Fibroblast of villous mesenchyme (primary cell): ENCODE measurements at regions not wholly inside any gene's neighbourhood (a gene's known extent, or its start where the extent isn't known, plus 50 kb on each side); places are given as distances from the start of the nearest gene placed in this dataset.
A peak's percentile ranks its signal among the peaks of the same experiment; 100 is the strongest.

ENCODE experiments used
- DNase-seq: peaks from one replicate; pipeline ENCODE4 v3.0.0-alpha.2; 2010; ENCODE audit warnings: low read depth
- H3K4me3 ChIP-seq: 2 replicates; pipeline ENCODE4 v1.5.1; 2011; ENCODE audit warnings: low read depth, mild to moderate bottlenecking, low read length
- TF ChIP-seq, protein P1 (sequence below): IDR thresholded peaks from 2 replicates; pipeline ENCODE4 v1.5.1; 2012; ENCODE audit warnings: low read depth, mild to moderate bottlenecking, low read length; ENCODE audit not compliant: insufficient read depth

DNA sequence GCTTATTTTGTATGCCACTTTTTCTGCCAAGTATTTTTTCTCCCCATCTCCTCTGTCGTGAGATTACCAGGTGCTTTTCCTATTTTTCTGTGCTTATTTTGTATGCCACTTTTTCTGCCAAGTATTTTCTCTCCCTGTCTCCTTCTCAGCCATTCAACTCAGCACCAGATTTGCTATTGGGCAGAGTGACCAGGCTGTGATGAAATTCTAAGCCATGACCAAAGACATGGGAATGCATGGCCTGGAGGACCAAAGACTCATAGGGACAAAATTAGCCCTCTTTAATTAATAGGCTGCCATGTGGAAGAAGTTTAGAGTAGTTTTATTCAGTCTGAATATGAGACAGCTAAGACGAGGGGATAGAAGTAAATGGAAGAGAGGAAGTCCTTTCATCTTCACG, 257.4 kb downstream of the SQOR start:
- DNase-seq: peak; percentile 20
- no peak overlapping the region for H3K4me3 ChIP-seq
- TF ChIP-seq, protein P1, sequence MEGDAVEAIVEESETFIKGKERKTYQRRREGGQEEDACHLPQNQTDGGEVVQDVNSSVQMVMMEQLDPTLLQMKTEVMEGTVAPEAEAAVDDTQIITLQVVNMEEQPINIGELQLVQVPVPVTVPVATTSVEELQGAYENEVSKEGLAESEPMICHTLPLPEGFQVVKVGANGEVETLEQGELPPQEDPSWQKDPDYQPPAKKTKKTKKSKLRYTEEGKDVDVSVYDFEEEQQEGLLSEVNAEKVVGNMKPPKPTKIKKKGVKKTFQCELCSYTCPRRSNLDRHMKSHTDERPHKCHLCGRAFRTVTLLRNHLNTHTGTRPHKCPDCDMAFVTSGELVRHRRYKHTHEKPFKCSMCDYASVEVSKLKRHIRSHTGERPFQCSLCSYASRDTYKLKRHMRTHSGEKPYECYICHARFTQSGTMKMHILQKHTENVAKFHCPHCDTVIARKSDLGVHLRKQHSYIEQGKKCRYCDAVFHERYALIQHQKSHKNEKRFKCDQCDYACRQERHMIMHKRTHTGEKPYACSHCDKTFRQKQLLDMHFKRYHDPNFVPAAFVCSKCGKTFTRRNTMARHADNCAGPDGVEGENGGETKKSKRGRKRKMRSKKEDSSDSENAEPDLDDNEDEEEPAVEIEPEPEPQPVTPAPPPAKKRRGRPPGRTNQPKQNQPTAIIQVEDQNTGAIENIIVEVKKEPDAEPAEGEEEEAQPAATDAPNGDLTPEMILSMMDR: no peak

DNA sequence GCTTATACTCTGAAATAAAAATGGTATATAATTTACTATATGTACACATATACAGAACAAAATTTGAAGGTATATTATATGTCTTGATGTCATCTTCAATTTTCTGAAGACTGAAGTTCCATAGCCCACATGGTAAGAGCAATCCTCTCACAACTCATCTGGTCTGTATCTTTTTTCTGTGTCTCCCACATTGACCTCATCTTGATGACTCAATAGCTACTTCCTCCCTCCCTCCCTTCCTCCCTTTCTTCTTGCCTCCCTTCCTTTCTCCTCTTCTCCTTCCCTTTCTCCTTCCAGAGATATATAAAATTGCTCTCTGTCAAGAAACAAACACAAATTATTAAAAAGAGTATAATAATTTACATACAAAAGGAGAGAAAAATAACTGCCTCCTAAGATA, 268.5 kb downstream of the SQOR start:
- TF ChIP-seq, protein P1: no peak
- H3K4me3 ChIP-seq: no peak overlapping the region
- DNase-seq: peak; percentile 4

DNA sequence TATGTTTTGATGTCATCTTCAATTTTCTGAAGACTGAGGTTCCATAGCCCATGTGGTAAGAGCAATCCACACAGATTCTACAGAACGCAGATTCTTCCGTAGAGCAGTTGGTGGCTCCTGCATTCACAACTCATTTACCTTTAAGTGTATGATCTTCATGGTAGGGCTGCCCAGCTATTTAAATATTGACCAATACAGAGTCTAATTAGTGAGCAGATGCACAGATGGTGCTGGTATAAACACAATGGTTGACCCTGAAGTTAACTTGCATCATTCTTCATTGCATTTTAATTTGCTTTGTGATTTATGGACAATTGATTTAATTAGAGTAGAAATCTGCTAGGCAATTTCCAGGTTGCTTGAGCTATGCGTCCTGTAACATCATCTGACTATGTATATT, 269.2 kb downstream of the SQOR start:
- DNase-seq: no peak
- H3K4me3 ChIP-seq: no peak overlapping the region
- TF ChIP-seq, protein P1: no peak

DNA sequence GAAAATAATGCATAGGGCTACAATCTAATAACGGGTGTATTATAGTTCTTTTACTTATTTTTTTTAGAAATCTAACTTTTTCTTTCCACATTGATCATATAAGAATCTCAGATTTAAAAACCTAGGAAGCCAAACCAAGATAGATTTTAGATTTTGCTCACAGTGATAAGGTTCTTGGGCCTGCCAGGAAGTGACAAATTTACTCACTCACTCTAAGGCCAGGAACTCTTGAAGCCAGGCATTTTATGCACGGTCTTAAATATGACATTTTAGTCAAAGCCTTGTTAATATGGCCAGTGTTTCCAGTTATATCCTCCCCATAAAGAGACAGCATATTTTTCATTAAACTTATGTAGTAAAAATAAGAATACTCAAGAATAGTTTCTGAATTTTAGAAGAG, 271.4 kb downstream of the SQOR start:
- DNase-seq: no peak
- H3K4me3 ChIP-seq: no peak overlapping the region
- TF ChIP-seq, protein P1: no peak

DNA sequence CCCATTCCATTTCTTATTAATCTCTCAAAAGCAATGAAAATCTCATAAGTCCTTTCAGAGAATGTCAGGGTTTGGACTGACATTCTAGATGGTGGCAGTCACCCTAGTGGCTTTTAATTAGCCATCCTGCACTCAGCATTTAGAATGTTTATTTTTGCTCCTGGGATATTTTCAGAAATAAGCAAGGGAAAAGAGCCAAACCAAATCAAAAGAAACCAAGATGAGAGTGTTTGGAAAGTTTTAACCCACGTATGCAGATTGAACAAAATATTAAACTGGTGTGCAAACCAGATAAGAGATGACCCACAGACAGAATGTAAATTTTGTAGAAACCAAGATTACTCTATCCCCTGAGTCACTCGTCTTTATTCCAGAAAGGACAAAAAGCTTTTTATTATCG, 275.8 kb downstream of the SQOR start:
- no peak overlapping the region for H3K4me3 ChIP-seq
- no peak for DNase-seq
- TF ChIP-seq, protein P1: no peak

DNA sequence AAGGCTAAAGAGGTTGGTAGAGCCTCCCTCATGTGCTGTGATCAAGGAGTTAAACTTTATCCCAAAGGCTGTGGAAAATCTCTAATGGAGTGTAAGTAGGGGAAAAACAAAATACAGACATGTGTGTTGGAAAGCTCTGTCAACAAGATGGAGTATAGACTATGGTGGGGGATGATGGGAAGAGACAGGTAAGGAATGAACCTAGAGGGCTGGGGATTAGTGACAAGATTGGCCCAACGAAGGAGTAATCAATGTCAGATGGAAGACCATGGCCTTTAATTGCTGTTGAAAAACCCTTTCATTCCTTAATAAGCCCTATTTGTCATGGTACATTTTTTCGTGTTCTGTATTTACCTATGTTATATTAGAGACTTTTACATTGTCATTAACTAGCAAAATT, 278.6 kb downstream of the SQOR start:
- DNase-seq: no peak
- no peak overlapping the region for H3K4me3 ChIP-seq
- TF ChIP-seq, protein P1: no peak

DNA sequence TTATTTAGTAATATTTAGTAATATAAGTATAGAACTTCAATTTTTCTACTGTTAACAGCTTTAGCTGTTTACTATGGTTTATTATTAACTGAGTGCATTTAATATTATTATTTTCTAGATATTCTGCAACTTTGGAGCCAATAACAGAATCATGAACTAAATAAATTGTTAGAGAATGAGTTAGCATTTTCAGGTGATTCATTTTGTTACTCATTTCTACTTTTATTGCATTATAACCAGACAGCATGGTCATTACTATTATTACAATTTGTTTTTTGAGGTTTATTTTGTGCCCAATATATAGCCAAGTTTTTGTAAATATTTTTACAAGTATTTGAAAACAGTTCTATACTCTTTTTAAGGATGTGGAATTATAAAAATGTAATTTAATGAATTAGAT, 279.6 kb downstream of the SQOR start:
- TF ChIP-seq, protein P1: no peak
- DNase-seq: no peak
- H3K4me3 ChIP-seq: no peak overlapping the region
